ENCODE measurements at regions not wholly inside any gene's neighbourhood (a gene's known extent, or its start where the extent isn't known, plus 50 kb on each side); places are given as distances from the start of the nearest gene placed in this dataset.
"Not testable (repeated sequence)": the region's sequence is repeated elsewhere in the genome, so short reads cannot be mapped to it uniquely, and the experiment has no call there.

DNA sequence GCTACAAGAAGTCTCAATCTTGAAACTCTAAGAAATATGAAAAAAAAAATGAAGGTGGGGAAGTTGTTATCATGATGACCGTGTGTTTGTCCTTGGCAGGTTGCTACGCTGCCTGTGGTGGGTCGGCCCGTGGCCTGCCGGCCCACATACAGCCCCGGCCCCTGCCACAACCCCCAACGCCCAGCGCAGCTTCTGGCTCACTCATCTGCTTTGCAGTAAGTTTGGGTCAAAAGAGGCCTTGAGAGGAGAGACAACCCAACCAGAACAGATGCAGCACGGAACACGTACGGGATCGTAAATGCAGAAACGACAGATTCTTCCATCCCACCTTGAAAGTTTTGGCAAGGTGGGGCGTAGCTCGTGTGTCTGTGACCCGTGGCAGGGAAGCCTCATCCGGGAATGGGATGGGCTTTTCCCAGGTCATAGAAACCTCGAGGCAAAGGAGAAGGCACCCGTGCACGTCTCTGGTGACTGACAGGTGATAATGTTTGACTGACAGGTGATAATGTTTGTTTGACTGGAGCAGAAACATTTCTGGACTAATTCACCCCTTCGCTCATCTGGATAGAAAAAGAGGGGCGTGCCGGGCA is 206.1 kb upstream of the ZNF469 start:
- TF ChIP-seq EP300, CTCF, POLR2A (IDR thresholded peaks at IDR 0.05): not testable (repeated sequence)
